PC-3 (cell line): ENCODE measurements at regions not wholly inside any gene's neighbourhood (a gene's known extent, or its start where the extent isn't known, plus 50 kb on each side); places are given as distances from the start of the nearest gene placed in this dataset.

Source experiments
- ATAC-seq: fragments of 200-7000 bp; cut with Tn5 transposase; 2 replicates; pipeline ENCODE4 v1.9.1; 2020; ENCODE audit warnings: mild to moderate bottlenecking, moderate library complexity
- BruUV-seq: library from RNA; stranded (reverse); fragments of 400-500 nt; replicated peaks from 2 replicates; lab custom pipeline; 2021; lab: Mats Ljungman, UMichigan
- CTCF ChIA-PET: fragments of 300-600 bp; sonication (Branson Sonifier 250); formaldehyde crosslinking; loops from one replicate; lab custom pipeline; 2022; ENCODE audit warnings: antibody characterized with exemption; lab: Charles Lee
- POLR2A ChIA-PET: fragments of 300-600 bp; sonication (Branson Sonifier 250); formaldehyde crosslinking; loops from one replicate; lab custom pipeline; 2022; ENCODE audit warnings: antibody characterized with exemption; ENCODE audit not compliant: unreplicated experiment; lab: Charles Lee
- DNase-seq: peaks from one replicate; pipeline ENCODE4 v3.0.0-alpha.2; 2015
- H2AFZ ChIP-seq: fragments of 300-600 bp; sonication (generic); 2 replicates; pipeline ENCODE4 v1.6.0; 2016; ENCODE audit warnings: antibody characterized with exemption, low read length
- H3F3A ChIP-seq: fragments of 300-600 bp; sonication (generic); one replicate; pipeline ENCODE4 v1.6.0; 2017; ENCODE audit warnings: antibody characterized with exemption, low read length, control low read depth, mild to moderate bottlenecking; ENCODE audit not compliant: unreplicated experiment
- H3K27ac ChIP-seq: fragments of 300-600 bp; sonication (generic); 2 replicates; pipeline ENCODE4 v1.5.1; 2016; ENCODE audit warnings: mild to moderate bottlenecking, low read length
- H3K27me3 ChIP-seq: fragments of 300-600 bp; sonication (generic); 2 replicates; pipeline ENCODE4 v1.6.1; 2016; ENCODE audit warnings: low read length, mixed read lengths
- H3K36me3 ChIP-seq: fragments of 300-600 bp; sonication (generic); 2 replicates; pipeline ENCODE4 v1.6.1; 2016; ENCODE audit warnings: low read depth, mixed run types, low read length, mixed read lengths
- H3K4me1 ChIP-seq: fragments of 300-600 bp; sonication (generic); 2 replicates; pipeline ENCODE4 v1.5.1; 2016; ENCODE audit warnings: low read length; ENCODE audit not compliant: insufficient read depth
- H3K4me2 ChIP-seq: fragments of 300-600 bp; sonication (generic); 2 replicates; pipeline ENCODE4 v1.6.0; 2016; ENCODE audit warnings: low read length
- H3K4me3 ChIP-seq: fragments of 300-600 bp; sonication (generic); 2 replicates; pipeline ENCODE4 v1.5.1; 2016; ENCODE audit warnings: mild to moderate bottlenecking, low read length, mixed read lengths
- H3K79me2 ChIP-seq: fragments of 300-600 bp; sonication (generic); 2 replicates; pipeline ENCODE4 v1.6.1; 2017; ENCODE audit warnings: low read length, mixed read lengths
- H3K9ac ChIP-seq: fragments of 300-600 bp; sonication (generic); 2 replicates; pipeline ENCODE4 v1.6.0; 2016; ENCODE audit warnings: mild to moderate bottlenecking, low read length
- H3K9me2 ChIP-seq: fragments of 300-600 bp; sonication (generic); replicated peaks from 2 replicates; pipeline ENCODE4 v1.6.1; 2016; ENCODE audit warnings: mixed run types, low read length, mixed read lengths
- H3K9me3 ChIP-seq: fragments of 300-600 bp; sonication (generic); 2 replicates; pipeline ENCODE4 v1.6.1; 2016; ENCODE audit warnings: low read length, mixed read lengths
- H4K20me1 ChIP-seq: fragments of 300-600 bp; sonication (generic); 2 replicates; pipeline ENCODE4 v1.6.1; 2016; ENCODE audit warnings: low read length, mixed read lengths
- CTCF ChIP-seq: fragments of 300-600 bp; sonication (generic); conservative IDR thresholded peaks from 2 replicates; pipeline ENCODE4 v1.5.1; 2017; ENCODE audit warnings: antibody characterized with exemption, low read depth, mild to moderate bottlenecking, low read length
- EZH2 ChIP-seq: fragments of 300-600 bp; sonication (generic); IDR thresholded peaks from one replicate; pipeline ENCODE4 v1.6.1; 2017; ENCODE audit warnings: antibody characterized with exemption, mild to moderate bottlenecking, low read length; ENCODE audit not compliant: unreplicated experiment
- EZH2phosphoT487 ChIP-seq: fragments of 300-600 bp; sonication (generic); IDR thresholded peaks from 2 replicates; pipeline ENCODE4 v1.6.1; 2018; ENCODE audit warnings: mild to moderate bottlenecking, antibody characterized with exemption, low read length, borderline replicate concordance
- intact Hi-C: fragments of 100-400 bp; cut with micrococcal nuclease; formaldehyde crosslinking; loops from 2 replicates; pipeline ENCODE4 v1.9.0; 2023

GRCh38 chr9:31124389-31124788 is 1260.1 kb upstream of the ACO1 start:
- H4K20me1 ChIP-seq, result no peaks in the 10 kb centered on the region
- ChIA-PET CTCF (no interaction called here), POLR2A (no interaction called here)
- no peaks in the 10 kb centered on the region for H3K9me3 ChIP-seq
- H3F3A ChIP-seq, result no peaks in the 10 kb centered on the region
- intact Hi-C loops, result no loop called here
- no peaks in the 10 kb centered on the region for H3K27me3 ChIP-seq
- H3K4me1 ChIP-seq, result no peaks in the 10 kb centered on the region
- no peak for ATAC-seq
- no peak overlapping the region for H3K4me2 ChIP-seq
- DNase-seq, result no peak
- no peaks in the 10 kb centered on the region for H3K36me3 ChIP-seq
- no peak overlapping the region for H3K4me3 ChIP-seq
- no peak overlapping the region for H3K27ac ChIP-seq
- H3K79me2 ChIP-seq, result no peaks in the 10 kb centered on the region
- BruUV-seq, result no TSS peak
- H3K9ac ChIP-seq, result no peak overlapping the region
- TF ChIP-seq CTCF (no peak), EZH2 (no peak), EZH2phosphoT487 (no peak)
- no peak overlapping the region for H2AFZ ChIP-seq
- no peaks in the 10 kb centered on the region for H3K9me2 ChIP-seq

- Histone ChIP-seq H3K4me3 (no peak overlapping the region), H3K36me3 (no peaks in the 10 kb centered on the region), H3K27me3 (no peaks in the 10 kb centered on the region), H3K4me2 (no peak overlapping the region), H3K9me3 (no peaks in the 10 kb centered on the region), H3K79me2 (no peaks in the 10 kb centered on the region), H4K20me1 (no peaks in the 10 kb centered on the region), H3K9ac (no peak overlapping the region), H3K27ac (no peak overlapping the region), H3K9me2 (no peaks in the 10 kb centered on the region), H3K4me1 (peaks cover 5% of the 10 kb centered on the region; the same call in 1 of the 2 replicates), H3F3A (no peaks in the 10 kb centered on the region), H2AFZ (no peak overlapping the region)
- no peak for ATAC-seq
- BruUV-seq, result no TSS peak
- CTCF ChIA-PET, result no interaction called here
- TF ChIP-seq CTCF (no peak), EZH2 (no peak), EZH2phosphoT487 (no peak)
- intact Hi-C loops, result no loop called here
- POLR2A ChIA-PET, result no interaction called here
- no peak for DNase-seq
Measured at GRCh38 chr9:31135567-31135966, 1248.9 kb upstream of the ACO1 start.

GRCh38 chr9:31136524-31136923 is 1247.9 kb upstream of the ACO1 start:
- BruUV-seq, result no TSS peak
- CTCF ChIA-PET, result no interaction called here

More at GRCh38 chr9:31136524-31136923, 1247.9 kb upstream of the ACO1 start:
- Histone ChIP-seq H3K4me2 (no peak overlapping the region), H3K4me1 (peaks cover 5% of the 10 kb centered on the region; the same call in 1 of the 2 replicates), H4K20me1 (no peaks in the 10 kb centered on the region), H3K9ac (no peak overlapping the region), H3K4me3 (no peak overlapping the region), H3K27ac (no peak overlapping the region), H3F3A (no peaks in the 10 kb centered on the region), H3K9me2 (no peaks in the 10 kb centered on the region), H3K27me3 (no peaks in the 10 kb centered on the region), H3K79me2 (no peaks in the 10 kb centered on the region), H3K9me3 (no peaks in the 10 kb centered on the region), H2AFZ (no peak overlapping the region), H3K36me3 (no peaks in the 10 kb centered on the region)
- no peak for TF ChIP-seq EZH2phosphoT487
- TF ChIP-seq EZH2, result no peak
- no peak for TF ChIP-seq CTCF
- DNase-seq, result no peak
- intact Hi-C loops, result no loop called here
- POLR2A ChIA-PET, result no interaction called here
- ATAC-seq, result no peak
